K562 (cell line): ENCODE measurements at regions not wholly inside any gene's neighbourhood (a gene's known extent, or its start where the extent isn't known, plus 50 kb on each side); places are given as distances from the start of the nearest gene placed in this dataset.

ENCODE experiments used
- ATAC-seq: fragments of 200-7000 bp; cut with Tn5 transposase; 3 replicates; pipeline ENCODE4 v1.9.1; 2020; ENCODE audit warnings: moderate library complexity
- BruUV-seq: library from RNA; stranded (reverse); fragments of 400-500 nt; replicated peaks from 2 replicates; lab custom pipeline; 2021; lab: Mats Ljungman, UMichigan
- CTCF ChIA-PET: fragments of 300-600 bp; formaldehyde crosslinking; extraction: SDS; loops from one replicate; lab custom pipeline; 2021; ENCODE audit warnings: low intra/inter-chr PET ratio; lab: Yijun Ruan, JAX
- POLR2A ChIA-PET: fragments of 300-600, 350-650 bp; sonication (Branson Sonifier 250); formaldehyde crosslinking; extraction: SDS; loops from one replicate; lab custom pipeline; 2021; ENCODE audit warnings: antibody characterized with exemption, inconsistent platforms; lab: Yijun Ruan, JAX
- DNase-seq, 4 experiments: peaks; one replicate each; pipeline versions ENCODE4 v3.0.0 to v3.0.0-alpha.2; 2011 to 2018; ENCODE audit warnings: low spot score in 3 of 4, mixed read lengths in 3 of 4; ENCODE audit errors: extremely low read depth in 1 of 4
- FAIRE-seq: peaks from 2 replicates; lab custom pipeline; 2011; peaks lifted over from hg19 to GRCh38; lab: Jason Lieb, UNC
- H2AFZ ChIP-seq: 2 replicates; pipeline ENCODE4 v1.6.0; 2011; ENCODE audit warnings: low read depth, low read length, control low read depth, inconsistent platforms
- H3K27ac ChIP-seq: fragments of 200-600 bp; 3 replicates; pipeline ENCODE4 v1.8.0; 2011; ENCODE audit warnings: low read depth, mild to moderate bottlenecking, control low read depth, inconsistent platforms, low read length, moderate library complexity, mixed read lengths; ENCODE audit errors: extremely low read depth
- H3K27me3 ChIP-seq, 2 experiments: fragments of 300-600 bp in 1 of 2; 2 replicates in 1 of 2; 3 replicates in 1 of 2; pipeline versions ENCODE4 v1.6.0 to v1.8.0; 2011; ENCODE audit warnings: inconsistent platforms in 2 of 2, low read length in 2 of 2, mild to moderate bottlenecking in 1 of 2, mixed read lengths in 1 of 2, moderate library complexity in 1 of 2; ENCODE audit not compliant: control insufficient read depth in 2 of 2, insufficient read depth in 2 of 2
- H3K36me3 ChIP-seq: fragments of 300-600 bp; 3 replicates; pipeline ENCODE4 v1.8.0; 2011; ENCODE audit warnings: mild to moderate bottlenecking, low read length, inconsistent platforms; ENCODE audit not compliant: control insufficient read depth, insufficient read depth
- H3K4me1 ChIP-seq, 2 experiments: fragments of 200-600 bp in 1 of 2; replicated peaks in 1 of 2; 2 replicates in 1 of 2; 3 replicates in 1 of 2; pipeline versions ENCODE4 v1.5.1 to v1.8.0; 2011; ENCODE audit warnings: inconsistent platforms in 2 of 2, low read length in 2 of 2, mild to moderate bottlenecking in 1 of 2, mixed read lengths in 1 of 2, moderate library complexity in 1 of 2; ENCODE audit not compliant: control insufficient read depth in 2 of 2, insufficient read depth in 2 of 2
- H3K4me2 ChIP-seq: 2 replicates; pipeline ENCODE4 v1.6.1; 2011; ENCODE audit warnings: low read length, control low read depth, inconsistent platforms, mixed read lengths; ENCODE audit not compliant: insufficient read depth
- H3K4me3 ChIP-seq: fragments of 200-600 bp; sonication (generic), shearing (Covaris generic); 2 replicates; pipeline ENCODE4 v1.5.1; 2016; ENCODE audit warnings: control low read depth, inconsistent platforms
- H3K79me2 ChIP-seq: fragments of 200-600 bp; 3 replicates; pipeline ENCODE4 v1.8.0; 2011; ENCODE audit warnings: low read length, inconsistent platforms; ENCODE audit not compliant: control insufficient read depth, insufficient read depth
- H3K9ac ChIP-seq, 2 experiments: 2 replicates each; pipeline versions ENCODE4 v1.6.0 to v1.6.1; 2011; ENCODE audit warnings: low read depth in 2 of 2, low read length in 2 of 2, control low read depth in 1 of 2, inconsistent platforms in 1 of 2, mild to moderate bottlenecking in 1 of 2, mixed read lengths in 1 of 2; ENCODE audit not compliant: insufficient read depth in 1 of 2
- H3K9me1 ChIP-seq: one replicate; pipeline ENCODE4 v1.6.0; 2011; ENCODE audit warnings: inconsistent platforms, mild to moderate bottlenecking, low read length, moderate library complexity; ENCODE audit not compliant: control insufficient read depth, insufficient read depth
- H3K9me3 ChIP-seq: replicated peaks from 2 replicates; pipeline ENCODE4 v1.5.1; 2011; ENCODE audit warnings: low read depth, low read length, inconsistent platforms; ENCODE audit not compliant: control insufficient read depth, insufficient read depth
- H4K20me1 ChIP-seq: replicated peaks from 2 replicates; pipeline ENCODE4 v1.6.1; 2011; ENCODE audit warnings: low read length, inconsistent platforms, mixed read lengths; ENCODE audit not compliant: control insufficient read depth, insufficient read depth
- CBFA2T2 ChIP-seq: fragments of 450-650 bp; conservative IDR thresholded peaks from 2 replicates; pipeline ENCODE4 v1.6.1; 2017; ENCODE audit warnings: mild to moderate bottlenecking
- CBFB ChIP-seq: sonication (generic); formaldehyde crosslinking; IDR thresholded peaks from 2 replicates; pipeline ENCODE4 v1.4.0; 2020; ENCODE audit warnings: mild to moderate bottlenecking, missing genetic modification reagents
- CEBPB ChIP-seq: fragments of 450-650 bp; IDR thresholded peaks from 2 replicates; pipeline ENCODE4 v1.6.1; 2016; ENCODE audit warnings: missing genetic modification characterization, missing compliant biosample characterization
- CLOCK ChIP-seq: fragments of 250-450 bp; sonication (Bioruptor Pico); IDR thresholded peaks from 2 replicates; pipeline ENCODE4 v1.4.0; 2020; ENCODE audit warnings: mild to moderate bottlenecking, moderate library complexity, borderline replicate concordance
- COPS2 ChIP-seq: fragments of 450-650 bp; conservative IDR thresholded peaks from 2 replicates; pipeline ENCODE4 v1.6.1; 2016; ENCODE audit warnings: mild to moderate bottlenecking, moderate library complexity
- EHMT2 ChIP-seq: fragments of 450-650 bp; IDR thresholded peaks from 2 replicates; pipeline ENCODE4 v1.6.1; 2018; ENCODE audit warnings: antibody characterized with exemption
- GTF2A2 ChIP-seq: IDR thresholded peaks from 2 replicates; pipeline ENCODE4 v1.6.1; 2016; ENCODE audit warnings: mild to moderate bottlenecking, missing genetic modification characterization, missing compliant biosample characterization
- MEF2D ChIP-seq: conservative IDR thresholded peaks from 2 replicates; pipeline ENCODE4 v1.6.1; 2016; ENCODE audit warnings: low read depth, missing genetic modification characterization, missing compliant biosample characterization
- NCOA4 ChIP-seq: fragments of 450-650 bp; IDR thresholded peaks from 2 replicates; pipeline ENCODE4 v1.6.1; 2018; ENCODE audit warnings: mild to moderate bottlenecking; ENCODE audit not compliant: partially characterized antibody
- NFE2 ChIP-seq: IDR thresholded peaks from 2 replicates; pipeline ENCODE4 v1.6.1; 2014; ENCODE audit warnings: antibody characterized with exemption, low read depth
- NR4A1 ChIP-seq, 2 experiments: fragments of 250-450 bp in 1 of 2; fragments of 450-650 bp in 1 of 2; sonication (Bioruptor Pico) in 1 of 2; IDR thresholded peaks; 2 replicates each; pipeline versions ENCODE4 v1.4.0 to v1.6.1; 2016 to 2020; ENCODE audit warnings: mild to moderate bottlenecking in 2 of 2, missing compliant biosample characterization in 1 of 2, missing genetic modification characterization in 1 of 2, moderate library complexity in 1 of 2
- PHF8 ChIP-seq: fragments of 200-600 bp; sonication (generic); IDR thresholded peaks from 2 replicates; pipeline ENCODE4 v1.6.1; 2012; ENCODE audit warnings: mixed run types, mild to moderate bottlenecking, inconsistent platforms, low read length, moderate library complexity, borderline replicate concordance
- PURB ChIP-seq: sonication (generic); formaldehyde crosslinking; IDR thresholded peaks from 2 replicates; pipeline ENCODE4 v1.9.0; 2021; ENCODE audit warnings: low read depth, mild to moderate bottlenecking, missing genetic modification reagents
- SFPQ ChIP-seq: fragments of 200-400 bp; formaldehyde crosslinking; IDR thresholded peaks from 2 replicates; pipeline ENCODE4 v1.6.1; 2017; ENCODE audit warnings: mild to moderate bottlenecking, low read depth, low read length, moderate library complexity
- TAF9B ChIP-seq: fragments of 450-650 bp; IDR thresholded peaks from 2 replicates; pipeline ENCODE4 v1.6.1; 2018; ENCODE audit warnings: mild to moderate bottlenecking; ENCODE audit not compliant: partially characterized antibody
- ZNF140 ChIP-seq: fragments of 250-450 bp; sonication (Bioruptor Pico); IDR thresholded peaks from 2 replicates; pipeline ENCODE4 v1.8.0; 2021; ENCODE audit warnings: moderate library complexity, mild to moderate bottlenecking, inconsistent platforms
- ZNF347 ChIP-seq: fragments of 450-650 bp; formaldehyde crosslinking; IDR thresholded peaks from 2 replicates; pipeline ENCODE4 v1.4.0; 2020; ENCODE audit warnings: low read depth, mild to moderate bottlenecking, moderate library complexity
- ZNF655 ChIP-seq: fragments of 250-450 bp; sonication (Bioruptor Pico); IDR thresholded peaks from 2 replicates; pipeline ENCODE4 v1.5.0; 2021
- WGBS: fragments of 100-300 bp; shearing (Covaris generic); methylation state at CpG from one replicate; pipeline ENCODE4 v1.1.6; 2016; ENCODE audit warnings: low coverage, mixed read lengths; ENCODE audit not compliant: insufficient coverage; ENCODE audit errors: missing lambda C conversion rate; 5-methylcytosine and 5-hydroxymethylcytosine counted together
- in situ Hi-C: fragments of 300-500 bp; cut with MboI; formaldehyde crosslinking; loops from 4 replicates; pipeline ENCODE4 v1.15.0; 2018; ENCODE audit warnings: inconsistent platforms, mixed read lengths
- intact Hi-C: fragments of 100-400 bp; cut with micrococcal nuclease; formaldehyde crosslinking; loops from 2 replicates; pipeline ENCODE4 v1.14.2; 2022

- in situ Hi-C loops (no loop called here), intact Hi-C loops (no loop called here)
- ChIA-PET CTCF (no interaction called here), POLR2A (no interaction called here)
- no peaks in the 10 kb centered on the region for H3K4me1 ChIP-seq
- H3K9ac ChIP-seq, result no peak overlapping the region
- H4K20me1 ChIP-seq, result no peaks in the 10 kb centered on the region
- no peaks in the 10 kb centered on the region for H3K9me3 ChIP-seq
- no peak for FAIRE-seq
- no peaks in the 10 kb centered on the region for H3K27me3 ChIP-seq
- no TSS peak for BruUV-seq
- DNase-seq, result no peak
- no peak overlapping the region for H3K4me2 ChIP-seq
- no peak for ATAC-seq
- no peaks in the 10 kb centered on the region for H3K36me3 ChIP-seq
- no peak overlapping the region for H3K27ac ChIP-seq
- no peaks in the 10 kb centered on the region for H3K79me2 ChIP-seq
- H3K4me3 ChIP-seq, result no peak overlapping the region
- WGBS, result 0% methylated on average over 4 of the region's 4 CpGs
- H3K9me1 ChIP-seq, result no peaks in the 10 kb centered on the region
- no peak overlapping the region for H2AFZ ChIP-seq
- no peak for TF ChIP-seq NCOA4
- TF ChIP-seq CBFA2T2, result no peak
- TF ChIP-seq CEBPB (tag), result no peak
- no peak for TF ChIP-seq ZNF140 (CRISPR knock-in tag)
- TF ChIP-seq MEF2D (tag), result no peak
- TF ChIP-seq EHMT2, result no peak
- no peak for TF ChIP-seq CLOCK (CRISPR knock-in tag)
- no peak for TF ChIP-seq CBFB (CRISPR knock-in tag)
- TF ChIP-seq COPS2, result no peak
- no peak for TF ChIP-seq ZNF347 (CRISPR knock-in tag)
- no peak for TF ChIP-seq TAF9B
- TF ChIP-seq NR4A1 (CRISPR knock-in tag; IDR thresholded peaks at IDR 0.05), result no peak
- no peak for TF ChIP-seq NR4A1 (tag; IDR thresholded peaks at IDR 0.05)
- TF ChIP-seq ZNF655 (CRISPR knock-in tag), result no peak
- TF ChIP-seq NFE2, result no peak
- TF ChIP-seq PHF8, result no peak
- no peak for TF ChIP-seq GTF2A2 (tag)
- TF ChIP-seq PURB (CRISPR knock-in tag), result no peak
- no peak for TF ChIP-seq SFPQ
Observed at GRCh38 chr18:77359561-77360314, 110.1 kb downstream of the GALR1 start.
